Hematopoietic multipotent progenitor cell treated with erythropoietin and hydrocortisone succinate and interleukin-3 and kit ligand, for 17 days (in vitro differentiated cells): ENCODE measurements at regions not wholly inside any gene's neighbourhood (a gene's known extent, or its start where the extent isn't known, plus 50 kb on each side); places are given as distances from the start of the nearest gene placed in this dataset.

Experiments used
- DNase-seq: peaks from one replicate; pipeline ENCODE4 v3.0.0-alpha.2; 2015; ENCODE audit warnings: low spot score

GRCh38 chr2:120809151-120809550, 73.5 kb downstream of the GLI2 start:
- DNase-seq, result no peak

- DNase-seq, result no peak
Measured at GRCh38 chr2:120809609-120810440, 74.2 kb downstream of the GLI2 start.

GRCh38 chr2:120810639-120811038, 75.0 kb downstream of the GLI2 start:
- no peak for DNase-seq

DNA sequence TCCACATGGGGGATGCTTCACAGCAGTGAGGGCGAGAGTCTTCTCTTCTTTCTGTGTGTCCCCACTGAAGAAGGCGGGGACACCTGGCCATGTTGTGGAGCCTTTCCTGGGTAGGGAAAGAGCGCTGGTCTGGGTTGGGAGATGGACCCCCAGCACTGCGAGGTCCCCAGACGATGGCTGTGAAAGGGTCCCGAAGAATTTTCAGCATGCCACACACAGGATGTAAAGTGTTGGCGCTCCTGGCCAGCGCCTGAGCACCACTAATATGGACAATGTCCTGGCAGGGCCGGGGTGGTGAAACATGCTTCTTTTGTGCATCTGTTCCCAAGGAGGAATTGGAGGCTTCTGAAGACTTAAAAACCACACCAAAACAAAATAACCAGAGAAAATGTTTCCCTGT, 77.2 kb downstream of the GLI2 start:
- DNase-seq, result no peak

GRCh38 chr2:120814352-120814751, 78.7 kb downstream of the GLI2 start:
- no peak for DNase-seq

DNA sequence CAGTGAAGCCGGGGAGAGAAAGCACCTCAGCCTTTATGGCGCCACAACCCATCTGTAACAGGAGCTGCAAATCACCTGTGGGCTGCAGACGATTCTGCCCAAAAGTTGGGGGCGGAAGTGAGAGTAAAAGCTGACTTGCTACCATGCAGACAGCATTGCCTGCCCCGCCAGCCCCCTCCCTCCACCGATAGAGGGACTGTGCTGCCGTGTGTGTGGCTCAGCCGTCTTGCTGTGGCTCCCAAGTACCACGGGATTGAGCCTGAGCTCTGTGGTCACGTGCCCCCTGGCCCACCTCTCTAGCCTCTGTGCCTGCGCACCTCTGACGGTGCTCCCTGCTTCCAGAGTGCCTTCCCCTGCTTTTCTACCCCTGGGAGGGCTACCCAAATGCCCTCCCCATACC, 79.6 kb downstream of the GLI2 start:
- no peak for DNase-seq

DNA sequence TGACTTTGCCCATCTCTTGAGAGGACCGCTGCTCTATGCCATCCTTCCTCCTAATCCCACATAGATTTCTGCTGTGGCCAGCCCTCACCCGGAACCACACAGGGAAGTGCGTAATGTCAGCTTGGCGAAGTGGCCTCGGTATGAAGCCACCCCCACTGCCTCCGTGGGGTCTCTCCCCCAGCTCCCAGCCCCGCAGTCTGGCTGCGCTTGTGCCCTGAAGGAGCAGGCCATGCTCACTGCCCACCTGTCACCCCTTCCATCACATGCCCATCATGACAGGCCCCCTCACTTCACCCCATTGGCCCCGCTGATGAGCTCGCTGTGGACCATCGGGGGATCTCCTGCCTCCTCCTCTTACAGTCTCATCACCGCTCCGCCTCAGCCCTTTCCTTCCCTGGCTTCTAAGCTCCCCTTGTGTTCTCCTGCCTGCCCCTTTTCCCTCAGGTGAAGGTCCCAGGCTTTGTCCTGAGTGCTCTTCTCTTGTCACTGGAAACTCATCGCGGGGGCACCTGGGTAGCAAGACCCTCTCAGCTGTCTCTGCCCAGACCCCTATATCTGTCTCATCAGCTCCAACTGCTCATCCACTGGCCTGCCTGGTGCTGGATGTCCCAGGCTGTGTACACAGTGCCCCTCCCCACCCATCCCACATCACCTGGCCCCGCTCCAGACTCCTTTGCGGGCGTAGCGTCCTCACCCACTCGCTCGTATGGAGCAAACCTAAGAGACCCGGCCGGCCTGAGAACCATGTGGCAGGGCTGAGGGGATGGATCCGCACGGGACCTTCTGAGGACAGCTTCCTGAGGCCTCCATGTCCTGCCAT, 81.7 kb downstream of the GLI2 start:
- no peak for DNase-seq

- no peak for DNase-seq
Measured at GRCh38 chr2:120817956-120818325, 82.3 kb downstream of the GLI2 start.

GRCh38 chr2:120818441-120818920, 82.8 kb downstream of the GLI2 start:
- no peak for DNase-seq

GRCh38 chr2:120819720-120820210, 84.1 kb downstream of the GLI2 start:
- DNase-seq, result no peak

- DNase-seq, result no peak
Measured at GRCh38 chr2:120820263-120820952, 84.7 kb downstream of the GLI2 start.

- no peak for DNase-seq
Measured at GRCh38 chr2:120820953-120821279, 85.2 kb downstream of the GLI2 start.

DNA sequence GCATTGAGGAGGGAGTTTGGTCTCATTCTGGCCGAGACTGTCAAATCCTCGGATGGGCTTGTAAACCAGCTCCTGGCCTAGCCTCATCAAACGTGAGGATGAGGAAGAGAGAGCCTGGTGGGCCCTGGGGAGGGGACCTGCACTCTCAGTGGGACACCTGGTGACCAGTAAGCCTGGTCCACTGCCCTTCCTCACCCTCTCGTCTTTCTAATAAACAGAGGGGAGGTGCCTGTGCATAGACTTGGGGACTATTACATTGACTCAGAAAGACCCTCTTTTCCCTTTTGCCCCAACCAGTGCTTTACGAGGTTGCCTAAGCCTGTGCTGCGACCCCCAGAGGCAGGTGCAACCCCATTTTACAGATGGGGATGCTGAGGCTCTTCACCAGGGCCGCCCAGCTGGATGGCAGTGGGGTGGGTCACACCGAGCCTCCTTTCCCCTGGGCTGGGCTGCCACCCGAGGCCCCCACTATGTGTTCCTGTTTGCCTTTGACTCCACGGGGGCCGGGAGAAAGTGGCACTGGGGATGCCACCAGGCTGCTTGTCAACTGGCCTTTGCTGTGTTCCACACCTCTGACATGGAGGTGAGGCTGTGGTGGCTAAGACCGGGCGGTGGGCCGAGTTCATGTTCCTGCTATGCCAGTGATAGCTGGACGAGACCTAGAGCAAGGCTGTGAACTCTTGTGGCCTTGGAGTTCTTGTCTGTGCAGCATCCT, 85.9 kb downstream of the GLI2 start:
- no peak for DNase-seq

GRCh38 chr2:120822933-120823332, 87.3 kb downstream of the GLI2 start:
- no peak for DNase-seq

DNA sequence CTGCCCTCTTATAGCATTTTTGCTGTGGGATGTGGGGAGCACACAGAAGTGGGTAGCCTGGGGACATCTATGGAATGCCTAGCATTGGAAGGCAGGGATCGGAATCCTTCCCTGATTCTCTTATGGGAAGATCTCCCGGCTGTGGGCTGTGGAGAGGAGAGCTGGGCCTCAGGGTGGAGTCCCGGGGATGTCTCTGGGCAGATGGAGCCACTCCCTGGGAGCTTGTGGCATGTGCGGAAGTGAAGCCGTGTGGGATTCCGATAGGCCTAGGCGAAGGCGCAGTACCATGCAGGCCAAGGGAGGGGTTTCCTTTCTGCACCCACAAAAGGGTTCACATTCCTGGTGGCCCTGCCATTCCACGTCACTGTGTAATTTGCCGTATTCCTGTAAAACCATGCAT, 87.9 kb downstream of the GLI2 start:
- DNase-seq, result no peak

- DNase-seq, result no peak
Measured at GRCh38 chr2:120824246-120824645, 88.6 kb downstream of the GLI2 start.

GRCh38 chr2:120825370-120826259, 89.9 kb downstream of the GLI2 start:
- no peak for DNase-seq

- no peak for DNase-seq
Measured at GRCh38 chr2:120826260-120826648, 90.6 kb downstream of the GLI2 start.

DNA sequence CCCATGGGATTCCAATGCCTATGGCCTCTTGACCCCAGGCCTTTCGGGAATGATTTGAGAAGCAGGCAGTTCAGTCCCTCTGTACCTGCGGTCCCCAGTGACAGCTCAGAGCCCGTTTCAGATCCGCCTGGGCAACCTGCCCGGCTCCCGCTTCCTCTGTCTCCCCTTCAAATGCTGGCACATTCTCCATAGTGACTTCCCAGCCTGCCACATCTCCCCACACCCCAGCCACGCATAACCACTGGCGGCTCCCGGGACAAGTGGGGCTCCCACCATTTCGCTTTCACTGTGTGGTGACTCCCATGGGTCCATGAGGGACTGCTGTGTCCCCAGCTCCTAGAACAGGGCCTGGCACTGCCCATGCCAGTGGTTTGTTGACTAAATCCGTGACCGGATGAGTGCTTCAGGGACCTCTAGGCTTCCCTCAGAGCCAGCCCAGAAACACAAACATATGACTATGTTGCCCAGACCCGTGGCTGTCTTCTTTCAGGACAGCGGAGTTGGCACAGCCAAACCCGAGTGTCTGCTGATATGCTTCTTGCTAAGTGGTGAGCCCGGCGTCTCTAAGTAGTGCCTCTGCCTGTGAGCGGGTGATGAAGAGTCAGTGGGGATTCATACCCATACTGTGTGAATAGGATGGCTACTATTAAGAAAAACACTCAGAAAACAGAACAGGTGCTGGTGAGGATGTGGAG, 91.2 kb downstream of the GLI2 start:
- DNase-seq, result no peak

- DNase-seq, result no peak
Measured at GRCh38 chr2:120828066-120828465, 92.4 kb downstream of the GLI2 start.
